Activated naive CD8-positive, alpha-beta T cell treated with anti-CD3 and anti-CD28 coated beads for 36 hours (primary cell): ENCODE measurements at regions not wholly inside any gene's neighbourhood (a gene's known extent, or its start where the extent isn't known, plus 50 kb on each side); places are given as distances from the start of the nearest gene placed in this dataset.

ENCODE experiments used
- DNase-seq: peaks from one replicate; pipeline ENCODE4 v3.0.0; 2021
- H3K27ac Mint-ChIP-seq: one replicate; pipeline ENCODE4 v1.8.0; 2022; ENCODE audit warnings: mild to moderate bottlenecking, moderate library complexity, mixed read lengths
- H3K27me3 Mint-ChIP-seq: one replicate; pipeline ENCODE4 v1.8.0; 2022; ENCODE audit warnings: mild to moderate bottlenecking, mixed read lengths
- H3K36me3 Mint-ChIP-seq: one replicate; pipeline ENCODE4 v1.8.0; 2021; ENCODE audit warnings: mild to moderate bottlenecking, mixed read lengths
- H3K4me1 Mint-ChIP-seq: one replicate; pipeline ENCODE4 v1.8.0; 2021; ENCODE audit warnings: mixed read lengths
- H3K4me3 Mint-ChIP-seq: one replicate; pipeline ENCODE4 v1.8.0; 2022; ENCODE audit warnings: mild to moderate bottlenecking, moderate library complexity, mixed read lengths
- H3K9me3 Mint-ChIP-seq: one replicate; pipeline ENCODE4 v1.8.0; 2022; ENCODE audit warnings: mixed read lengths

DNA sequence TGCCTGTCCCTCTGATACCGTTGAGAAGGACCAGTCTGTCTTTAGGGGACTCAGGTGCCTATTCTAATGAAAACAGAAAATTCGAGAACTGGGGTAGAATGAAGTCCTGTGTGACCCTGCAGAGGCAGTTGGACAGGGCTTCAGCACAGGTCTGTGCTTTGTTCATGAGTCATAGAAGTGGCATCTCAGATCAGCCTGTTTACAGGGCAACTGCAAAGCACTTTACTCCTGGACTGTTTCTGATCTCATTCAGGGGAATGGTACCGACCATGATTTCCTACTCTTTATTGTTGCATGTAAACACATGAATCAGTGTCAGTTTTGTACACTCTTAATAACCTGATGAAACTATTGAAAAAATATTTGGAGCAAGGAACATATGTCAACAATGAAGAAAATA, 1517.0 kb downstream of the AACS start:
- no peak overlapping the region for H3K27ac Mint-ChIP-seq
- no peaks in the 10 kb centered on the region for H3K27me3 Mint-ChIP-seq
- no peaks in the 10 kb centered on the region for H3K36me3 Mint-ChIP-seq
- no peak overlapping the region for H3K4me3 Mint-ChIP-seq
- no peaks in the 10 kb centered on the region for H3K4me1 Mint-ChIP-seq
- no peaks in the 10 kb centered on the region for H3K9me3 Mint-ChIP-seq
- no peak for DNase-seq

DNA sequence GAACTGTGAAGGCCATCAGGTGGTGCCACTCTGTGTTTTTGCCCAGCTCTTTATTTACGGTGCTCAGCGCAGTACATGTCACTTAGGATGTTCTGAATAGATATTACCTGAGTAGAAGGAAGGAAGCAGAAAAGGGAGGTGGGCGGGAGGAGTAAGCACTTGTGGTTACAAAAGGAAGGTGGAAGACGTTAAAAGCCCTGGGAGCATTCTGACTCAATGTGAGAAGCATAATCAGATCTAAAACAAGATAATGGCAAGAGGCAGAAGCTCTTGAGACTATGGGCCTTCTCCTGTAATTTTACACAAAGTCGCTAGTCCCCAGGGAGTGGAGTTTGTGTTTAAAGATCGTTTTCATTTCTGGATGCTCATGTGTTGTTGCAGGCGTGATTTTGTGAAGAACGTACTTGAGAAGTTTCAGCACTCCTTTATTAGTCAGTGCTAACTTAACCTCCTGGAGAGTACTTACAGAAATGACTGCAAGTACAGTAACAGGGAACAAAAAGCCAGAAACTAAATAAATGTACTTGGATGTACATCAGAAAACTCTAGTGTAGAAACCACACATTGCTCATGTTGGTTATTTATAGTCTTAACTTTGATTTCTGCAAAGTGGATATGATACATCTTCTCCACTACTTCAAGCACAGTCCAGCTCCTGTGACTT, 1523.5 kb downstream of the AACS start:
- no peak overlapping the region for H3K27ac Mint-ChIP-seq
- DNase-seq: no peak
- H3K27me3 Mint-ChIP-seq: no peaks in the 10 kb centered on the region
- no peaks in the 10 kb centered on the region for H3K36me3 Mint-ChIP-seq
- H3K4me1 Mint-ChIP-seq: no peaks in the 10 kb centered on the region
- H3K4me3 Mint-ChIP-seq: no peak overlapping the region
- peaks cover 2% of the 10 kb centered on the region for H3K9me3 Mint-ChIP-seq

DNA sequence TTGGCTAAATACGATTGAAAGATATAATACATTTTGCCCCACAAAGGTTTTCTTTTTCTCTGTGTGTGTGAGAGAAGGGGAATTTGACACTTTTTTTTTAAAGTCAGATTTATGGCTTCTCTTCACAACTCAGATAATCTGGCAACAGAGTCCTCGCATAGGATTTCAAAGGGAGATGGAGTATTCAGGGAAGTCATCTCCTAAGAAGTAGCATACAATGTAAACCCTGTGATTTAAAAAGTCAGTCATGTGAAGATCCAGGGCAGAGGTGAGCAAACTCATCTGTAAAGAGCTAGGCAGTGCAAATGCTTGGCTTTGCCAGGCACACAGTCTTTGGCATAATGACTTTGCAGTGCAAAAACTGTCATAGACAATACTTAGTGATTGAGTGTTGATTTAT, 1526.3 kb downstream of the AACS start:
- Mint-ChIP-seq H3K4me1 (no peaks in the 10 kb centered on the region), H3K4me3 (no peak overlapping the region), H3K9me3 (peaks cover 2% of the 10 kb centered on the region), H3K27me3 (no peaks in the 10 kb centered on the region), H3K27ac (no peak overlapping the region), H3K36me3 (no peaks in the 10 kb centered on the region)
- DNase-seq: no peak

DNA sequence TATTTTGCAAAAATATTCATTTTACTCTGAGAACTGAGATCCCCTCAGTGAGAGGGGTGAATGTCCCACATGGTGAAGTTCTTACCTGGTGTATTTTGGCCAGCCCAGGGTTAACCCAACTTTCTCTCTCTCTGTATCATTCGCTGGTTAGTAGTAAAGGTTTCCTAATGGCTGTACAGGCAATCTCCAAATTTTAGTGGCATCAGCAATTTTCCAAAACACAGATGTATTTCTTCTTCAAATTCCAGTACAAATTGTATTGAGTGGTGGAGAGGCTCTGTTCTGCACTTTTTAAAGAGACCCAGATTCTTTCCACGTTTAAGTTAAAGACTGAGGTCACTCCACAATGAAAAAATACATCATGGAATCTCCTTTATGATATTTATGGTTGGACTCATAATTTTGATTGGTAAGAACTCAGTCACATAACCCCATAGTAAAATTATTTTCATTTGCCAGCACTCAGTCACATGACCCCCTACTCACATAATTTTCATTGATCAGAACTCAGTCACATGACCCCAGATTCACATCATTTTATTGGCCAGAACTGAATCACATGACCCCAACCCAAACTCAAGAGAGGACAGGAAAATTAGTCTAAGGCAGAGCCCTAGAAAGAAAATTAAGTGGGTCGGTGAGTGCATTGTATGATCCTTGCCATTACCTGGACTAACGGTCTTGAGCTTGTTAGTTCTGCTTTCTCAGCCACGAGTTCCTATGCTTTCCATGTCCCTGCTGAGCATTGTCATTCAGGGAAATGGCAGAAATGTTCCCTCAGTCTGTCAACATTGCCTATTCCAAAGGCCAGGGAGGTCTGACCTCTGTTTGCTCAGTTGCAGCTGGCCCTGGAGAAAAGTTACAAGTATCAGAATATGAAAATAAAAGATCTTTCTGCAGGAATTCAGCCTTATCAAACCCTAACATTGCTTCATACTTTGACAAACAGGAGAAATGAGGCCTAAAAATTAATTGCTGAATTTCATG, 1536.2 kb downstream of the AACS start:
- no peak for DNase-seq
- H3K27me3 Mint-ChIP-seq: no peaks in the 10 kb centered on the region
- no peaks in the 10 kb centered on the region for H3K36me3 Mint-ChIP-seq
- no peak overlapping the region for H3K27ac Mint-ChIP-seq
- H3K9me3 Mint-ChIP-seq: peaks cover 1% of the 10 kb centered on the region
- H3K4me3 Mint-ChIP-seq: no peak overlapping the region
- H3K4me1 Mint-ChIP-seq: no peaks in the 10 kb centered on the region

DNA sequence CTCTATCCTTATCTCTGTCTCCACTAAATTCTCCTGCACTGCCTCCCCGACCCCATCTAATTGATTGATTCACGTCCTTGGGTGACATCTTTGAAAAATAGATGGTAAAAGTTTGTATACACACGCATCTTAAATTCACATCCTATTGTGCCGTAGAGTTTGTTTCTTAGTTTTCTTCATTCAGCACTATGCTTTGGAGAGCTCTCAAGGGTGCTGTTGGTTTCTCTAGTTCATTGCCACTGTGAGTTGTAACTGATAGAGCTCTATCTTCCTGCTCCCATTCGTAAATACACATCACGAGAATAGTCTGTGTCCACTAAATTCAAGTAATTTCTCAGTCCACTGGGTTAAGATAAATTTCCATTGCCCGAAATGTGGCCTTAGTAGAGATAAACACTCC, 1537.4 kb downstream of the AACS start:
- Mint-ChIP-seq H3K4me1 (no peaks in the 10 kb centered on the region), H3K4me3 (no peak overlapping the region), H3K9me3 (peaks cover 1% of the 10 kb centered on the region), H3K36me3 (no peaks in the 10 kb centered on the region), H3K27me3 (no peaks in the 10 kb centered on the region), H3K27ac (no peak overlapping the region)
- no peak for DNase-seq

DNA sequence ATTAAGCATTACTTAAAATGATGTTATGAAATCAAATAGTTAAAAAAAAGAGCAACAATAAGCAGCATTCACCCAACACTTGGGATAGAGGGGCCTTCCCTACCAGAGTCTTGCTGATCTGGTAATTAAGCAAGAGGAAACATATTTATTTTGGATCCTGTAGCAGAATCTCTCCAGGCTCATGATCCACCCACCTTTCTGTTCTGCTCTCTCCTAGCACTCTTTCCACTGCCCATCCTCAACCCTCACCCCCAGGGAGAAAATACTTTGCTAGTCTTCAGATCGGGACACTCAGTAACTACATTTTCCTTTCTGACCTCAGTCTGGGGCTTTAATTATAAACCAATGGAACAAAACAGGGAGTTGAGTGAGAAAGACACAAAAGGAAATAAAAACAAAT, 1541.9 kb downstream of the AACS start:
- DNase-seq: no peak
- Mint-ChIP-seq H3K27ac (no peak overlapping the region), H3K4me1 (no peaks in the 10 kb centered on the region), H3K4me3 (no peak overlapping the region), H3K36me3 (no peaks in the 10 kb centered on the region), H3K27me3 (no peaks in the 10 kb centered on the region), H3K9me3 (peaks cover 5% of the 10 kb centered on the region)

DNA sequence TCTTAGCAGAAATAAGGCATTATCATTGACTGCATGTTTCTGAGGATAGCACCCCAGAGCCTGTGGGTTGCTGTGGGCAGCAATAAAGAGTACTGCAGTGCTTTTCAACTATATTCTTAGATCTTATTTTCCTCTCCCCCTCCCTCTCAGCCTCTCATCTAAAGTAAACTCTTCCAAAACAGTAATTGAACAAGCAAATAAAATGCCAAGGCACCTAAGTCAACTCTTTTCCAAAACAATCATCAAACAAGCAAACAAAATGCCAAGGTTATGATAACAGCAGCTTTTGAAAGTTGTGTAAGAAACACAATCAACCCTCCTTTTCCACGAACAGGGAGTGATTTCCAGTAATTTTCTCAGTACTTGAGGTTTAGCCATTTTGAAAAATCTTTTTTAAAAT, 1542.6 kb downstream of the AACS start:
- Mint-ChIP-seq H3K36me3 (no peaks in the 10 kb centered on the region), H3K27me3 (no peaks in the 10 kb centered on the region), H3K9me3 (peaks cover 8% of the 10 kb centered on the region), H3K4me3 (no peak overlapping the region), H3K27ac (no peak overlapping the region), H3K4me1 (no peaks in the 10 kb centered on the region)
- no peak for DNase-seq

DNA sequence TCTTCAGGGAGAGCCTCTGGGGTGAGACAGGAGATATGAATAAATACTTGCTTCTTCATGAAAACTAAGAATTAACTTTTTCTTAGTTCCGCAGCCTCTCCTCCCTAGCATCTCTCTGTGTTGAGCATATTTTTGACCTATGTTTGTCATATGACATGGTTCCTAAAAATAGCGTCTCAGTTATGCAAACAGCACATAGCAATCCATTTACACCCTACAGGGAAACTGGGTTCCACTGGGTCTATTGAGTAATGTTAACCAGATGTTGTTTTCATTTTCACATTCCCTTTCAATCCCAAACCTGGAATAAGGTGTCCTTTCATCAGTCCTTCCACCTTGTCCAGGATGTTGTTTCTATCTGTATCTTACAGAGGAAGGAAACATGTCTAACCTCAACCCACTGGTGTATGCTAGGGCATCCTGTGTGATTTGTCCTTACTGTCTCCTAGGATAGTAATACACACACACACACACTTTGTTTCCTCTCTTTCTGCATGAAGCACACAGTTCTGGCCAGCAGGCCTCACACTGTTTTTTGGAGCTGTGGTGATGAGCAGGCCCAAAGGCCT, 1543.5 kb downstream of the AACS start:
- no peaks in the 10 kb centered on the region for H3K4me1 Mint-ChIP-seq
- no peaks in the 10 kb centered on the region for H3K27me3 Mint-ChIP-seq
- H3K27ac Mint-ChIP-seq: no peak overlapping the region
- no peak overlapping the region for H3K4me3 Mint-ChIP-seq
- H3K36me3 Mint-ChIP-seq: no peaks in the 10 kb centered on the region
- peaks cover 14% of the 10 kb centered on the region for H3K9me3 Mint-ChIP-seq
- no peak for DNase-seq

DNA sequence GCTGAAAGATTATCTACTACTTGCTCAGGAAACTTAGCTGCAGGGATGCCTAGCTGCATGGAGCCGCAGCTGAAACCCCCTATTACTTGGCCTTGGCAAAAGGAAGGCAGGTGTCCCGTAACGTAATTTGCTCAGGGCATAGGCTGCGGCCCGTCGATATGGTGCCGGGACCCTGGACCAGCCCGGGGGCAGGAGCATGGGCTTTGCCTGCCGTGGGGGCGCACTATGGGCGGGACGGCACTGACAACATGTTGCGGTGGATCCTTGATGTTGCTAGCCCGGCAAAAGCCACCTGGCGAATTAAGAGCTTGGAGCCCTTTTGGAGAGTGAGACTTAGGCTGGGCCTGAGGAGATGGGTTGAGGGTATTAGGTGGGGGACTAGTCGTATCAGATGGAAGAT, 1551.2 kb downstream of the AACS start:
- no peak overlapping the region for H3K4me3 Mint-ChIP-seq
- H3K4me1 Mint-ChIP-seq: no peaks in the 10 kb centered on the region
- H3K36me3 Mint-ChIP-seq: no peaks in the 10 kb centered on the region
- H3K27me3 Mint-ChIP-seq: no peaks in the 10 kb centered on the region
- DNase-seq: no peak
- no peak overlapping the region for H3K27ac Mint-ChIP-seq
- H3K9me3 Mint-ChIP-seq: peaks cover 21% of the 10 kb centered on the region

DNA sequence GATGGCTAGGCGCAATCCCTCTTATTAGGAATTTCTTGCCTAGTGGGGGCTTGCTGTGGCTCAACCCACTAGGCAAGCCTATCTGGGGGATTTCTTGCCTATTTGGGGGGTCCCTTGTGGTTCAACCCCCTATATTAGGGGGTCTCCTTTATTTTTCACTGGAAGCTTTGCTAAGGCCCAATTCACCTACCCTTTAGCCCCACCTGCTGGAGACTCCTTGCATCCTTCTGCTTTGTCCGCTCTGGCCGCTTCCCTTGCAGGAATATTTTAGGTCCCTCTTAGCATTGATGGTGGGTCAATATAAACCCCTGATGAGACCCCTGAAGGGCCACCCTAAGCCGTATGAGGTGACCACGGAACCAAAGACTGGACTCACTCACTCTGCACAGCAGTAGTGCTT, 1552.1 kb downstream of the AACS start:
- Mint-ChIP-seq H3K27me3 (no peaks in the 10 kb centered on the region), H3K4me3 (no peak overlapping the region), H3K4me1 (no peaks in the 10 kb centered on the region), H3K27ac (no peak overlapping the region), H3K9me3 (peaks cover 20% of the 10 kb centered on the region), H3K36me3 (no peaks in the 10 kb centered on the region)
- no peak for DNase-seq

DNA sequence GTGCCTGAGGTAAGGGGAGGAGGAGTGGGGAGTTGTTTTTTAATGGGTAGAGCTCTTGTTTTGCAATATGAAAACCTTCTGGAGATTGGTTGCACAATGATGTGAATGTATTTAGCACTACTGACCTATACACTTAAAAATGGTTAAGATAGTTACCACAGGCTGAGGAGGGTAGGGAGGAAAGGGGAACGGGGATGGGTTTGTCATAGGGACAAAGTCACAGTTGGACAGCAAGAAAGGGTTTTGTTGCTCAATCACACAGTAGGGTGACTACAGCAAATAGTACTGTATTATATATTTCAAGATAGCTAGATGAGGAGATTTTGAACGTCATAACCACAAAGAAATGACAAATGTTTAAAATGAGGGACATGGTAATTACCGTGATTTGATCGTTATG, 1562.4 kb downstream of the AACS start:
- H3K9me3 Mint-ChIP-seq: peaks cover 3% of the 10 kb centered on the region
- H3K27me3 Mint-ChIP-seq: no peaks in the 10 kb centered on the region
- no peak overlapping the region for H3K4me3 Mint-ChIP-seq
- no peak overlapping the region for H3K27ac Mint-ChIP-seq
- no peaks in the 10 kb centered on the region for H3K36me3 Mint-ChIP-seq
- no peak for DNase-seq
- H3K4me1 Mint-ChIP-seq: no peaks in the 10 kb centered on the region

DNA sequence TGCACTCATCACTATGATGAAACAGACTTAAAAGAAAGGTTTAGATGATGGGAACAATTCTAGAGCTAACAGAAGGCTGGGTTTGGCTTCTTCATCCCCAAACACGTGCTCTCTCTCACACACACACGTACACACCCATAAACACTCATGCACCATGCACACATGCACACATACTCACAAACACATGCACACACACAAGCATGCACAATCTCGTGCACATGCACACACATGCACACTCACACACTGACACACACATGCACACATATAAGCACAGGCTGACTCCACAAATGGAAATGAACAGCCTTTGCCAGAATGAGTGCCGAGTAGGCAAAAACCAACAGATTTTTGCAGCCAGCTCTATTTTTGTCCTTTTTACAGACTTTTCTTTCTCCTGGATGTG, 1571.6 kb downstream of the AACS start:
- H3K36me3 Mint-ChIP-seq: peaks cover 1% of the 10 kb centered on the region
- no peak overlapping the region for H3K27ac Mint-ChIP-seq
- no peaks in the 10 kb centered on the region for H3K4me1 Mint-ChIP-seq
- no peaks in the 10 kb centered on the region for H3K27me3 Mint-ChIP-seq
- H3K9me3 Mint-ChIP-seq: peaks cover 10% of the 10 kb centered on the region
- no peak for DNase-seq
- no peak overlapping the region for H3K4me3 Mint-ChIP-seq

DNA sequence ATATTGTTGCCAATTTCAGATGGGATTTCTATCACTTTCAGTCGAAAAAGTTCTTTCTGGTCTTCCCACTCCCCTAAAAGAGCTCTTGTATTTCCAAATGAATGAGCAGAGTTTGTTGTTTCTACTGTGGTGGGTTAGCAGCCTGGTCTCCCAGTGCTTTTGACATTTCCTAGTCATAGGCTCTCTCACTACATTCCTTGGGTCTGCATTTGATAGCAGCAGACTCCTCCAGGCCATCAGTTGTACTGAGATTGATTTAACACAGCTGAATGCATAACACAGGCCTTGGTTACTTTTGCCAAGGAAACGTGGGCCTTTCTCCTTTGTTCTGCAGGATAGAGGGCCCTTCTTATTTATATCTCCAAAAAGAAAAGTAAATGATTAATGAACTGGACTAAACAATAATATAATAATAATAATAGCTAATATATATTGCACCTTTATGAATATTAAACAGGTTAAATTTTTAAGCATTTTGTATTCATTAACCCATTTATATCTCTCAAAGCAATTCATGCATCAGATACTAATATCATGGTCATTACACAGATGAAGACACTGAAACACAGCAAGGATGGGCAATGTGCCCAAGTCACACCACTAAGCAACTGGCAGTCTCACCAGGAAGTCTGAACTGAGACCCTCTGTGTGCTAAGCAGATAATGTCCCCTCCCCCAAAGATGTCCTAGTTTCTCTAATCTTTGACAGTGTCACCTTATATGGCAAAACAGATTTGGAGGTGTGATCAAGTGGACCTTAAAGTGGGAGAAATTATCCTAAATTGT, 1579.2 kb downstream of the AACS start:
- no peaks in the 10 kb centered on the region for H3K4me1 Mint-ChIP-seq
- no peak for DNase-seq
- peaks cover 2% of the 10 kb centered on the region for H3K9me3 Mint-ChIP-seq
- H3K27ac Mint-ChIP-seq: no peak overlapping the region
- no peak overlapping the region for H3K4me3 Mint-ChIP-seq
- no peaks in the 10 kb centered on the region for H3K27me3 Mint-ChIP-seq
- peaks cover 1% of the 10 kb centered on the region for H3K36me3 Mint-ChIP-seq

DNA sequence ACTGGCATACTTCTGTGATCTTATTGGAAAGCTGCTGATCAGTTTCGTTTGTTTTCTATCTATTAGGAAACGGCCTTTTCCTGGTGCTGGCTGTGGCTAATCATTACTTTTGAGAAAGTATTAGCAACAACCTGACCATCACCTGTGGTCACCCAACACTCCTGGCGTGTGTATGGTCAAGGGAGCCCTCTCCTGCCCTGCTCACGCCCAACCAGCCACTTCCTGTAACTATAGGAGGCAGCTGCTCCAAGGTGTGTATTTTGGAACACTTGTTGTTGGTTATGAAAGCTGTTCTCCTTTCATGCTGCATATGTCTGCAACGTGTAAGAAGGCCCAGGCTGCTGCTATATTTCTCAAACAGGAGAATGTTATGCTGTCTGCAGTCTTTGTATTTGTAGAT, 1582.8 kb downstream of the AACS start:
- no peaks in the 10 kb centered on the region for H3K9me3 Mint-ChIP-seq
- no peaks in the 10 kb centered on the region for H3K4me1 Mint-ChIP-seq
- H3K27me3 Mint-ChIP-seq: no peaks in the 10 kb centered on the region
- H3K36me3 Mint-ChIP-seq: no peaks in the 10 kb centered on the region
- H3K27ac Mint-ChIP-seq: no peak overlapping the region
- no peak overlapping the region for H3K4me3 Mint-ChIP-seq
- DNase-seq: no peak

DNA sequence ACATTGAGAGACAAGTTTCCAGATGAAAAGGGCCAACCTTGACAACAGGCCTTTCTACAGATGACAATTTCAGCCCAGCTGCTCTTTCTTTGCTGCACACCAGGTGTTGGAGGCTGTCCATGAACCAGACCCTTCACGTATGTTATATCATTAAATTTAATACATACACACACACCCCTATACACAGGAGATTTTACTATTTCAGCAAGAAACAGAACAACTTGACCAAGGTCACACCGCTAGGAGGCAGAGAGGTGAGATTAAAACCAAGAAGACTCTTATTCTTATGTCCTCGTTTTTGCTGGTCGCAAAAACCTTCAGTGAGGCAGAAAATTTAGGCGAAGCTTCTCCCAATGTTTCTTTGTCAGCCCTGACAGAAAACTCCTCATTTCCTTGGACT, 1585.9 kb downstream of the AACS start:
- Mint-ChIP-seq H3K36me3 (no peaks in the 10 kb centered on the region), H3K4me3 (no peak overlapping the region), H3K27ac (no peak overlapping the region), H3K4me1 (no peaks in the 10 kb centered on the region), H3K9me3 (no peaks in the 10 kb centered on the region), H3K27me3 (no peaks in the 10 kb centered on the region)
- DNase-seq: no peak
